Panc1 (cell line): ENCODE measurements at regions not wholly inside any gene's neighbourhood (a gene's known extent, or its start where the extent isn't known, plus 50 kb on each side); places are given as distances from the start of the nearest gene placed in this dataset.
"Not testable (repeated sequence)": the region's sequence is repeated elsewhere in the genome, so short reads cannot be mapped to it uniquely, and the experiment has no call there.

Experiments
- ATAC-seq: fragments of 200-7000 bp; cut with Tn5 transposase; 2 replicates; pipeline ENCODE4 v1.9.1; 2020; ENCODE audit warnings: mild to moderate bottlenecking, moderate library complexity
- BruUV-seq: library from RNA; stranded (reverse); fragments of 400-500 nt; replicated peaks from 2 replicates; lab custom pipeline; 2021; lab: Mats Ljungman, UMichigan
- CTCF ChIA-PET: fragments of 300-600 bp; sonication (Branson Sonifier 250); formaldehyde crosslinking; loops from one replicate; lab custom pipeline; 2022; ENCODE audit warnings: antibody characterized with exemption; lab: Charles Lee
- POLR2A ChIA-PET: fragments of 300-600 bp; sonication (Branson Sonifier 250); formaldehyde crosslinking; loops from one replicate; lab custom pipeline; 2022; ENCODE audit warnings: antibody characterized with exemption; lab: Charles Lee
- DNase-seq: peaks from one replicate; pipeline ENCODE4 v3.0.0-alpha.2; 2010; ENCODE audit warnings: low read depth, low spot score
- H3K27ac ChIP-seq: 2 replicates; pipeline ENCODE4 v1.5.1; 2011; ENCODE audit warnings: mild to moderate bottlenecking, low read length, inconsistent platforms
- H3K27me3 ChIP-seq: fragments of 200-500 bp; sonication (Bioruptor generic); 2 replicates; pipeline ENCODE4 v1.6.0; 2014; ENCODE audit warnings: low read length, inconsistent platforms; ENCODE audit not compliant: control insufficient read depth, insufficient read depth
- H3K36me3 ChIP-seq: fragments of 200-500 bp; sonication (Bioruptor generic); 2 replicates; pipeline ENCODE4 v1.5.1; 2014; ENCODE audit warnings: inconsistent platforms, mild to moderate bottlenecking, low read length, moderate library complexity; ENCODE audit not compliant: control insufficient read depth, insufficient read depth
- H3K4me1 ChIP-seq: 2 replicates; pipeline ENCODE4 v1.5.1; 2011; ENCODE audit warnings: inconsistent platforms, mild to moderate bottlenecking, low read length, moderate library complexity; ENCODE audit not compliant: control insufficient read depth, insufficient read depth
- H3K4me3 ChIP-seq, 2 experiments: 2 replicates each; pipeline ENCODE4 v1.5.1; 2011 to 2012; ENCODE audit warnings: low read depth in 2 of 2, low read length in 2 of 2, mild to moderate bottlenecking in 2 of 2, inconsistent platforms in 1 of 2, moderate library complexity in 1 of 2
- H3K9me3 ChIP-seq: fragments of 200-500 bp; sonication (Bioruptor generic); 2 replicates; pipeline ENCODE4 v1.5.1; 2014; ENCODE audit warnings: low read depth, mild to moderate bottlenecking, inconsistent platforms, low read length, moderate library complexity; ENCODE audit not compliant: control insufficient read depth, insufficient read depth
- CTCF ChIP-seq: fragments of 450-650 bp; IDR thresholded peaks from 2 replicates; pipeline ENCODE4 v1.5.1; 2017; ENCODE audit warnings: mild to moderate bottlenecking
- POLR2AphosphoS5 ChIP-seq: IDR thresholded peaks from 2 replicates; pipeline ENCODE4 v1.6.1; 2012; ENCODE audit warnings: mild to moderate bottlenecking, low read depth, low read length, moderate library complexity
- REST ChIP-seq, 2 experiments: IDR thresholded peaks; 2 replicates each; pipeline ENCODE4 v1.6.1; 2011 to 2012; ENCODE audit warnings: low read depth in 2 of 2, control low read depth in 1 of 2, low read length in 1 of 2, mild to moderate bottlenecking in 1 of 2, moderate library complexity in 1 of 2; ENCODE audit not compliant: insufficient read depth in 1 of 2
- SIN3A ChIP-seq: IDR thresholded peaks from 2 replicates; pipeline ENCODE4 v1.6.1; 2012; ENCODE audit warnings: low read depth, mild to moderate bottlenecking, low read length, moderate library complexity, borderline replicate concordance; ENCODE audit not compliant: insufficient read depth
- TCF7L2 ChIP-seq: IDR thresholded peaks from 2 replicates; pipeline ENCODE4 v1.6.1; 2011; ENCODE audit warnings: mild to moderate bottlenecking, low read depth, low read length, inconsistent platforms
- in situ Hi-C: cut with HindIII; loops from 2 replicates; pipeline ENCODE4 v1.10.0; 2016; ENCODE audit warnings: low sequenced_read_pairs, low pct_unique_long_range_greater_than_20kb
- intact Hi-C: fragments of 100-400 bp; cut with micrococcal nuclease; formaldehyde crosslinking; loops from one replicate; pipeline ENCODE4 v1.10.0; 2022; ENCODE audit not compliant: unreplicated experiment

- Histone ChIP-seq H3K27ac (no peak overlapping the region), H3K36me3 (no peaks in the 10 kb centered on the region), H3K27me3 (no peaks in the 10 kb centered on the region), H3K9me3 (no peaks in the 10 kb centered on the region), H3K4me3 (no peak overlapping the region), H3K4me1 (no peaks in the 10 kb centered on the region)
- no peak for TF ChIP-seq POLR2AphosphoS5
- TF ChIP-seq CTCF: no peak
- TF ChIP-seq SIN3A: no peak
- no peak for TF ChIP-seq TCF7L2
- TF ChIP-seq REST (IDR thresholded peaks at IDR 0.05; ENCODE audit: insufficient read depth in 1 of 2, low read depth in 2 of 2, low read length in 1 of 2): no peak
- in situ Hi-C loops: no loop called here
- CTCF ChIA-PET: no interaction called here
- ATAC-seq (no peak), DNase-seq (no peak)
- intact Hi-C loops: no loop called here
- no TSS peak for BruUV-seq
- POLR2A ChIA-PET: no interaction called here
Measured at GRCh38 chr18:40120356-40120755, 1834.7 kb upstream of the PIK3C3 start.

DNA sequence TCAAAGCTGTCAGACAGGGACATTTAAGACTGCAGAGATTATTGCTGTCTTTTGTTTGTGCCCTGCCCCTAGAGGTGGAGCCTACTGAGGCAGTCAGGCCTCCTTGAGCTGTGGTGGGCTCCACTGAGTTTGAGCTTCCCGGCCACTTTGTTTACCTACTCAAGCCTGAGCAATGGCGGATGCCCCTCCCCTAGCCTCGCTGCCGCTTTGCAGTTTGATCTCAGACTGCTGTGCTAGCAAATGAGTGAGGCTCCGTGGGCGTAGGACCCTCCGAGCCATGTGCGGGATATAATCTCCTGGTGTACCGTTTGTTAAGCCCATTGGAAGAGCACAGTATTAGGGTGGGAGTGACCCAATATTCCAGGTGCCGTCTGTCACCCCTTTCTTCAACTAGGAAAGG, 1835.5 kb upstream of the PIK3C3 start:
- CTCF ChIA-PET, in situ Hi-C loops, intact Hi-C loops, ATAC-seq, BruUV-seq, POLR2A ChIA-PET, H3K4me1 ChIP-seq, H3K36me3 ChIP-seq, H3K4me3 ChIP-seq, H3K27me3 ChIP-seq, H3K27ac ChIP-seq, DNase-seq, H3K9me3 ChIP-seq: not testable (repeated sequence)

DNA sequence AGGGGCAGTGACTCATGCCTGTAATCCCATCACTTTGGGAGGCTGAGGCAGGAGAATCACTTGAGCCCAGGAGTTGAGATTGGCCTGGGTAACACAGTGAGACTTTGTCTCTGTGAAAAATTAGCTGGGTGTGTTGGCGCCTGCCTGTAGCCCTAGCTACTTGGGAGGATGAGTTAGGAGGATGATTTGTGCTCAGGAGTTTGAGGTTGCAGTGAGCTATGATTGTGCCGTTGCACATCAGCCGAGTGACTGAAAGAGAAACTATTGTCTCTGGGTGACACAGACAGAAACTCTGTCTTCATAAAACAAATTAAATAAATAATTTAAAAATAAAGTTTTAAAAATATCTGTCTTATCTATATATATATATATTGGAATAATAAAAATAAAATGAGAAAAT, 1844.6 kb upstream of the PIK3C3 start:
- Histone ChIP-seq H3K27me3 (no peaks in the 10 kb centered on the region), H3K27ac (no peak overlapping the region), H3K4me1 (no peaks in the 10 kb centered on the region), H3K9me3 (no peaks in the 10 kb centered on the region), H3K36me3 (no peaks in the 10 kb centered on the region), H3K4me3 (no peak overlapping the region)
- intact Hi-C loops (no loop called here), in situ Hi-C loops (no loop called here)
- CTCF ChIA-PET: no interaction called here
- POLR2A ChIA-PET: no interaction called here
- no TSS peak for BruUV-seq
- ATAC-seq: no peak
- no peak for TF ChIP-seq TCF7L2
- TF ChIP-seq POLR2AphosphoS5: no peak
- no peak for TF ChIP-seq CTCF
- TF ChIP-seq SIN3A: no peak
- TF ChIP-seq REST (IDR thresholded peaks at IDR 0.05; ENCODE audit: insufficient read depth in 1 of 2, low read depth in 2 of 2, low read length in 1 of 2): no peak
- no peak for DNase-seq
